Heart left ventricle (tissue), 16 donors: ENCODE measurements at regions not wholly inside any gene's neighbourhood (a gene's known extent, or its start where the extent isn't known, plus 50 kb on each side); places are given as distances from the start of the nearest gene placed in this dataset.

Experiments
- ATAC-seq, 4 donors: fragments of 200-7000 bp; cut with Tn5 transposase; one replicate each; pipeline ENCODE4 v1.9.1; 2020 to 2022; ENCODE audit warnings: moderate library complexity in 4 of 4, mild to moderate bottlenecking in 3 of 4, moderate number of reproducible peaks in 1 of 4
- DNase-seq, 5 donors: peaks; one replicate each; pipeline ENCODE4 v3.0.0-alpha.2; 2020
- H3K27ac ChIP-seq, 12 donors: fragments of 200-600 bp; sonication (generic) in 4 of 12; one replicate each; pipeline versions ENCODE4 v1.5.0 to v1.8.0; 2016 to 2022; ENCODE audit warnings: mild to moderate bottlenecking in 2 of 12
- H3K27me3 ChIP-seq, 9 donors: fragments of 200-600 bp; sonication (generic) in 2 of 9; one replicate each; pipeline versions ENCODE4 v1.5.1 to v1.8.0; 2016 to 2022; ENCODE audit warnings: mild to moderate bottlenecking in 3 of 9
- H3K36me3 ChIP-seq, 9 donors: fragments of 200-600 bp; sonication (generic) in 2 of 9; one replicate each; pipeline versions ENCODE4 v1.5.0 to v1.8.0; 2018 to 2022; ENCODE audit warnings: mild to moderate bottlenecking in 2 of 9
- H3K4me1 ChIP-seq, 12 donors: fragments of 200-600 bp; sonication (generic) in 4 of 12; one replicate each; pipeline versions ENCODE4 v1.5.0 to v1.8.0; 2016 to 2022; ENCODE audit warnings: mild to moderate bottlenecking in 3 of 12
- H3K4me3 ChIP-seq, 12 donors: fragments of 200-600 bp; sonication (generic) in 4 of 12; one replicate each; pipeline versions ENCODE4 v1.5.0 to v1.8.0; 2017 to 2022; ENCODE audit warnings: mild to moderate bottlenecking in 9 of 12, moderate library complexity in 4 of 12
- H3K9me3 ChIP-seq, 12 donors: fragments of 200-600 bp; sonication (generic) in 4 of 12; one replicate each; pipeline versions ENCODE4 v1.5.0 to v1.8.0; 2016 to 2022; ENCODE audit warnings: mild to moderate bottlenecking in 1 of 12
- CTCF ChIP-seq, 12 donors: fragments of 200-600 bp; sonication (generic) in 4 of 12; IDR thresholded peaks; one replicate each; pipeline versions ENCODE4 v1.5.0 to v1.8.0; 2018 to 2022; ENCODE audit warnings: antibody characterized with exemption in 12 of 12, mild to moderate bottlenecking in 5 of 12
- POLR2A ChIP-seq, 2 donors: fragments of 450-650 bp; IDR thresholded peaks; one replicate each; pipeline ENCODE4 v1.6.1; 2017; ENCODE audit warnings: antibody characterized with exemption in 2 of 2, mild to moderate bottlenecking in 2 of 2, moderate library complexity in 2 of 2
- WGBS, 4 donors: extraction: QIAGEN DNeasy Blood & Tissue Kit in 2 of 4; methylation state at CpG; one replicate each; pipeline versions ENCODE4 v1.1.5 to v1.1.7; 2013 to 2018; 5-methylcytosine and 5-hydroxymethylcytosine counted together
- intact Hi-C, 10 donors: fragments of 100-400 bp; cut with DNase I; formaldehyde crosslinking; loops; one replicate each; pipeline versions ENCODE4 v1.11.1 to v1.14.2; 2022
- donor health status: ischemic (EF 13 %, LVEDD 7.1; RV severe dilation, severe dysfunction).
- donor health status: healthy with polysubstance abuse.
- donor health status: DM: no; HTN: yes; CAD: no.
- donor health status: DM: no; HTN: no; CAD: no.
- donor health status: ischemic (EF 25% LVEDD 6.9; RV normal size, moderate dysfunction).
- donor health status: ischemic (EF 25% LVEDD 5.7; RV mildly dilated, moderate dysfunction).
- donor health status: healthy.
- donor health status: DM: yes; HTN: yes; CAD: no.
- donor health status: ischemic (EF 35%, LVEDD 5.7; RV mildly dilated, moderate dysfunction).
- donor health status: nonischemic (EF 11% LVEDD 7.7; RV severe dilation, severe dysfunction).
- donor health status: DM: yes; HTN: yes; CAD: no.
- donor health status: PGD.
- donor health status: ischemic (EF 29% LVEDD 5.4; RV normal size, mild dysfunction).
- donor health status: nonischemic (EF 23%, LVEDD 6.1; RV moderate dilation, normal function).

GRCh38 chr2:147681093-147681492, 163.7 kb upstream of the ACVR2A start:
- TF ChIP-seq CTCF (IDR thresholded peaks at IDR 0.05) (no peak), POLR2A (IDR thresholded peaks at IDR 0.05) (no peak)
- Histone ChIP-seq H3K4me3 (no peak overlapping the region), H3K27ac (no peak overlapping the region), H3K36me3 (no peaks in the 10 kb centered on the region), H3K27me3 (no peaks in the 10 kb centered on the region), H3K9me3 (no peaks in the 10 kb centered on the region), H3K4me1 (no peaks in the 10 kb centered on the region)
- ATAC-seq (no peak), DNase-seq (no peak)
- intact Hi-C loops = no loop called here

DNA sequence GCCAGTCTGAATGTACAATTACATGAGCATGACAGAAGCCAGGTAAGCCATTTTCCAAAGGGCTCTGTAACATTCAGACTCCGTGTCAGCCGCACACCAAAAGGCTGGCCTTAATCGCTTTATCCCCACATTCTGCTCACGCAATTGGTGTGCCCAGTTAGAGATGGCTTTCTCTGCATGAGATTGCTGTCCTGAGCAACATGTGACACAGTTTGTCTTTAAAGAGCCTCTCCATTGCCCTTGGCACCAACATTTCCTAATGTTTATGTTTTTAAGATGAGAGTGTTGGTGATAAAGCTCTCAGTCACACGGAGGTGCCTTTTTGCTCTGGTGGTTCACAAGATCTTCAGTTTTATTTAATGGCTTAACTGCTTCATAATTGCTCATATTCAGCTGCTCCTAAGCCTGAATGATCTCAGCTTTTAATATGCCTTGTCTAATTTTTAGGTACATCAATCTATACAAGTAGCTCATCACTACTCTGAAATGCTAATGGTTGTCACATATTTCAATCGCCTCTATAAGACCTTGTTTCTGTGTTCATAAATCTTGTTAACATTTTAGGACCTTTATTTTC, 164.8 kb upstream of the ACVR2A start:
- Histone ChIP-seq H3K27ac (no peak overlapping the region), H3K36me3 (no peaks in the 10 kb centered on the region), H3K27me3 (no peaks in the 10 kb centered on the region), H3K9me3 (no peaks in the 10 kb centered on the region), H3K4me3 (no peak overlapping the region), H3K4me1 (no peaks in the 10 kb centered on the region)
- ATAC-seq (no peak), DNase-seq (no peak)
- TF ChIP-seq POLR2A (IDR thresholded peaks at IDR 0.05) (no peak), CTCF (IDR thresholded peaks at IDR 0.05) (no peak)
- 76 to 84% (median 83%) methylated on average over 6 of the region's 6 CpGs for WGBS, 4 donors
- intact Hi-C loops = no loop called here

GRCh38 chr2:147679191-147679954, 165.5 kb upstream of the ACVR2A start:
- Histone ChIP-seq H3K27me3 (no peaks in the 10 kb centered on the region), H3K9me3 (no peaks in the 10 kb centered on the region), H3K27ac (no peak overlapping the region), H3K4me1 (no peaks in the 10 kb centered on the region), H3K36me3 (no peaks in the 10 kb centered on the region), H3K4me3 (no peak overlapping the region)
- no peak for DNase-seq
- intact Hi-C loops = no loop called here
- TF ChIP-seq CTCF (IDR thresholded peaks at IDR 0.05) = no peak
- no peak for TF ChIP-seq POLR2A (IDR thresholded peaks at IDR 0.05)
- WGBS, 4 donors = 81 to 91% (median 85%) methylated on average over 3 of the region's 3 CpGs
- no peak for ATAC-seq

GRCh38 chr2:147665105-147665504, 179.7 kb upstream of the ACVR2A start:
- no peak overlapping the region for H3K4me3 ChIP-seq
- no peaks in the 10 kb centered on the region for H3K36me3 ChIP-seq
- intact Hi-C loops = no loop called here
- H3K27ac ChIP-seq = no peak overlapping the region
- ATAC-seq (peak in 2 of 4 donors; percentile 42 to 71), DNase-seq (no peak)
- no peaks in the 10 kb centered on the region for H3K27me3 ChIP-seq
- H3K9me3 ChIP-seq = no peaks in the 10 kb centered on the region
- H3K4me1 ChIP-seq = peaks cover 0 to 11% (median 0%) of the 10 kb centered on the region in 12 donors
- TF ChIP-seq POLR2A (IDR thresholded peaks at IDR 0.05) (no peak), CTCF (IDR thresholded peaks at IDR 0.05) (no peak)
- WGBS, 4 donors = 71 to 86% (median 81%) methylated on average over 2 of the region's 2 CpGs
